AG08396 (cell line): ENCODE measurements at regions not wholly inside any gene's neighbourhood (a gene's known extent, or its start where the extent isn't known, plus 50 kb on each side); places are given as distances from the start of the nearest gene placed in this dataset.
A peak's percentile ranks its signal among the peaks of the same experiment; 100 is the strongest.

ENCODE experiments used
- DNase-seq: peaks from one replicate; pipeline ENCODE4 v3.0.0; 2012; ENCODE audit warnings: low spot score, mixed read lengths

- no peak for DNase-seq
These were observed 51.0 kb upstream of the TNC start for GRCh38 chr9:115169003-115169402.

DNA sequence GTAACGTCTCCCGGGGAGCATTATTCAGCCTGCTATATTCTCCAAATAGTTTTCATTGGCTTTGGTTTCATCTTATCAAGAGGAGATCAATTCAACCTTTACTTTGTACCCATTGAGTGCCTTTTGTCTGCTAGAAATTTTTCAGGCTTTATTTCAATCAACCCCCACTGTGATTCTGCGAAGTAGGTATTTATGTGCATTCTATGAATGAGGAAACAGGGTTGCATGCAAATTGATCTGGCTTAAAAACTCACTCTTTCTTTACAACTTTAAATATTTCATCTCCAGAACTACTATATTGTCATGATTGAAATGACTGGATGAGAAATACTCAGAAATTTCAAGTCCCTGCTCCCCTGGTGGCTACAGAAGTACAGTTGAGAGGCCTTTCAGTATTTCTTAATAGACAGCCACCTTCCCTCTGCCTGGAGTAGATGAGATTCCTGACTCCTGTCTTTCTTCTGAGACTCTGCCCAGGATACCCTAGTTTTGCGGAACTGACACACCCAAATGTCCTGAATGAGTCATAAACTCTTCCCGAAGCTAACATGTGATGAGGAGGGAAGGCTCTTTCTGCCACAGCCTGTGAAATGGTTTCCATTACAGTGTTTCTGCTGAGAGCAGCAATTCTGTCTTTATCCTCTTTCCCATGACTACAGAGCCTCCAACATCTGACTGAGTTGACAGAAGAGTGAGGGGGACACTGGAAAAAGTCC lies 52.6 kb upstream of the TNC start:
- no peak for DNase-seq

DNA sequence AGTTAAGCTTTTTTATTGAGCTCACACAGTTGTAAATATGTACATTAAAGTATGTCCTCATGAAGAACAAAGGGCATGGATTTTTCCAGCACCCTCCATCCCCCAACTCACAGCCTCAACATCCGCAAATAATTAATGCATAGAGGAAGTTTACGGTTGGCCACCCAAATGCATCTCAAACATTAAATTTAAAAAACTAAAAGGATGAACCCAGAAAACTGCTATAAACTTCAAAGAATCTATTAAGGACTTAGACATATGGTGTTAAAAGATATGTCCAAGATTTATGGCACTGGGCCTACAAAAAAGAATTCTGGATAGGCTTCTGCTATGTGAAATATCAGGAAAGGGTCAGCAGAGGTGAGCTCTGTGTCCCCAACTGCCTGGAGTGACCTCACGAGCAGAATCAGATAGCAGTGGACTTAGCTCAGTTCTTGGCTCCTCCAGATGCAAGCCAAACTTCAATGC lies 54.0 kb upstream of the TNC start:
- no peak for DNase-seq

- DNase-seq: no peak
These were observed 64.3 kb upstream of the TNC start for GRCh38 chr9:115182264-115182663.

DNA sequence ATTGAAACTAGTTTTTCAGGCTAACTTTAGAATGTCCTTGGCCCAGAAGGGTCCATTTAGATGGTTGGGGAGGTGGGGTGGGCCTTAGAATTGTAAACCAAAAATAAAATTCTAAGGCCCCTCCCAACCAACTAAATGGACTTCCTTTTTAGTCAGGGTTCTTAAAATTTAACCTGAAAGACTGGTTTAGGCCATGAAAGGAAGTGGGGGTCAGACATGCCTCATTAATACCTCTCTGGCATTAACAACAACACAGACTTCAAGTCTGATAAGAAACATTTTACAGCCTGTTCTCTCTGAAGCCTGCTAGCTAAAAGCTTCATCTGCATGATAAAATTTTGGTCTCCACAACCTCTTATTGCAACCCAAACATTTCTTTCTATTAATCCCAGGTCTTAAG lies 65.5 kb upstream of the TNC start:
- no peak for DNase-seq

- DNase-seq: no peak
These were observed 71.7 kb upstream of the TNC start for GRCh38 chr9:115189686-115190085.

GRCh38 chr9:115191667-115192066 lies 73.7 kb upstream of the TNC start:
- DNase-seq: no peak

DNA sequence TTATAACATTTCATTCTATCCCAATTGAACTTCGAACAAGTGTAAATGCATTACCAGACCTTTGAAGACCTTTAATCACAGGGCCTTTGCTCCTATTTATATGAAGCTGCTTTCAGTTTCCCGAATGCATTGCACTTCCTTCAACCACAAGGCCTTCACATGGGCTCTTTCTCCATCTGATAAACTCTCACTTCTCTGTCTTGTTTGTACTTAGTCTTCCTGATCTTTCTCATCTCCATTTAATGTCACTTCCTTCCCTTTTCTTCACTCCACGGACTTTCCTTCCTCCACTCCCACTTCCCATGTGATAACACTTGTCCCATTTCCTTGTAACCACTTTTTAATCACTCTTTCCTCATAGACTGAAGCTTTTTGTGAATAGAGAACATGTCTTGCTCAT lies 74.3 kb upstream of the TNC start:
- DNase-seq: no peak

- no peak for DNase-seq
These were observed 75.0 kb upstream of the TNC start for GRCh38 chr9:115192835-115193525.

DNA sequence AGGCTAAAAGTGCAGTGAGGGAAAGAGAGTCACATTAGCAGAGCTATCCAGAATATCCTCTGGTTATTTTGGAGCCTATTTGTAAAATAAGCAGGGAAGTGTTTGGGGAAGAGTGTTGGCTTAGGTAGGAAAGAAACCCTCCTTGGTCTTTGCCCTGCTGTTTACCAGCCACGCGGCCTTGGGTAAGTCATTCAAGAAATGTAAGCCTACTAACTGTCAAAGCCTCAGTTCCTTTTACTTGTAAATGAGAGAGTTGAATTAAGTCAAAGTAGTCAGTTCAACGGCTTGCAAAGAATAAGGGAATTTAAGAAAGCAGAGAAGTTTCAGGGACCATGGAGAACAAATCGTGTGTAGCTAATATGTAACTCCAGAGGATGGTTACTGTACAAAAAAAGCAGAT lies 75.8 kb upstream of the TNC start:
- DNase-seq: no peak

GRCh38 chr9:115194216-115194615 lies 76.3 kb upstream of the TNC start:
- no peak for DNase-seq

DNA sequence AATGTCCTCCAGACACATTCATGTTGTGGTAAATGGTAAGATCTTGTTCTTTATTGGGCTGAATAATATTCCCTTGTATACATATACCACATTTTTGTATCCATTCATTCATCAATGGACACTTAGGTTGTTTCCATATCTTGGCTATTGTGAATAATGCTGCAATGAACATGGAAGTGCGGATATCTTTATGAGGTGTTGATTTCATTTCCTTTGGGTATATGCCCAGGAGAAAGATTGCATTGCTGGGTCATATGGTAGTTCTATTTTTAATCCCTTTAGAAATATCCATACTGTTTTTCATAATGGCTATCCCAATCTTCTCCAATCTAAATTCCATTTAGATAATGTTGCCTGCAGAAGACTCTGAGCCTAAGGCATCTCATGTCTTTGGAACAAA lies 78.0 kb upstream of the TNC start:
- no peak for DNase-seq

DNA sequence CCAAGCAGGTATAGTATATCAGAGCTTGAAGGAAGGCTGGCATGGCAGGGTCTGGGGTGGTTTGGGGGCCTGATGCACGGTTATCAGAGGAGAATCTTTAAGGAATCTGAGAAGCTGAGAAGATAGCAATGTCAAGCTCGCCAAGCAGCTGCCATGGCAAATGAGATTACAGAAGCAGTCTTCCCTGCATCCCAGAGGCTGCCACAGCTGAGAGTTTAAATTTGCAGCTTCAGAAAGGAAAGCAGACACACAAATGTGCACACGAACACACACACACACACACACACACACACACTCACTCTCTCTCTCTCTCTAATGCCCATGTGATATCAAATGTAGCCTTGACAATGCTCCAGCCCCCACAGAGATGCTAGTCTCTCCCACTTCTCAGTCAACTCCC lies 79.0 kb upstream of the TNC start:
- DNase-seq: no peak

- DNase-seq: peak; percentile 47
These were observed 80.0 kb upstream of the TNC start for GRCh38 chr9:115198001-115198400.

GRCh38 chr9:115200711-115201505 lies 83.0 kb upstream of the TNC start:
- DNase-seq: no peak

DNA sequence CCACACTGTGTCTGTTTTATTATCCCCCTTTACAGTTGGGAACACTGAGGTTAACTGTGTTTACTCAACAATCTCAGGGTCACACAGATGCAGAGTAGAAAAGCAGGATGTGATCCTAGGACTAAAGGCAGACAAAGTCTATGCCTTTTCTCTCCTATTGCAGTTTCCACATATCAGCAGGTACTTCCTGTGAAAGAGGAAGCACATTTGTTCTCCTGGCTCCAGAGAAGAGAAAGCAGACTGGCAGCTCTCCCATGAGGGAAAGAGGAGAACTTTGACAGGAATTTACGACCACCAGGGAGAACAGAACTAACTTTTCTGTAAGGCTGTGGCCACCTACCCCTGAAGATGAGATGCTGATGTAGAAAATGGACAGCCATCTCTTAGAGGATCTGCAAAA lies 84.2 kb upstream of the TNC start:
- no peak for DNase-seq

- peak; percentile 54 for DNase-seq
These were observed 85.2 kb upstream of the TNC start for GRCh38 chr9:115202960-115203751.

DNA sequence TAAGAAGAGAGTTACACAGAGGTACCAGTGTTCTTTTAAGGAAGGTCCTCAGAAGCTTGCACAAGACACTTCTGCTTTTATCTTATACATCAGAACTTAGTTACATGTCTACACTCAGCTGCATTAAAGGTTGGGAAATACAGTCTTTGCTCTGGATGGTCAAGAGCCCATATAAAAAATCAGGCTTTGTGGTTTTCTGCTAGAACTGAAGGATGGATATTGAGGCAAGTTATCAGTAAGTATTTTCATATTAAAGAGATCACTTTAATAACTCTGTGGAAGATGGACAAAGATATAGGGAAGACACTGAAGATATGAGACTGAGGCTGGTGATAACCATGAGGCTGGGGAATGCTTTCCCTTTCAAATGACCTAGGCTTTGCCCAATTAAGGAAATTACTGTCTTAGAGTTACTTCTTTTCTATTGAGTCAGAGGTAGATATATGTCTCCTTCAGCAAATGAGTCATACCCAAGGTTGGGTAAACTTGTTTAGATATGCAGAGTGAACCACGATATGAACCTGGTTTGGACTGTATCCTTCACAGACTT lies 87.0 kb upstream of the TNC start:
- DNase-seq: peak; percentile 36

DNA sequence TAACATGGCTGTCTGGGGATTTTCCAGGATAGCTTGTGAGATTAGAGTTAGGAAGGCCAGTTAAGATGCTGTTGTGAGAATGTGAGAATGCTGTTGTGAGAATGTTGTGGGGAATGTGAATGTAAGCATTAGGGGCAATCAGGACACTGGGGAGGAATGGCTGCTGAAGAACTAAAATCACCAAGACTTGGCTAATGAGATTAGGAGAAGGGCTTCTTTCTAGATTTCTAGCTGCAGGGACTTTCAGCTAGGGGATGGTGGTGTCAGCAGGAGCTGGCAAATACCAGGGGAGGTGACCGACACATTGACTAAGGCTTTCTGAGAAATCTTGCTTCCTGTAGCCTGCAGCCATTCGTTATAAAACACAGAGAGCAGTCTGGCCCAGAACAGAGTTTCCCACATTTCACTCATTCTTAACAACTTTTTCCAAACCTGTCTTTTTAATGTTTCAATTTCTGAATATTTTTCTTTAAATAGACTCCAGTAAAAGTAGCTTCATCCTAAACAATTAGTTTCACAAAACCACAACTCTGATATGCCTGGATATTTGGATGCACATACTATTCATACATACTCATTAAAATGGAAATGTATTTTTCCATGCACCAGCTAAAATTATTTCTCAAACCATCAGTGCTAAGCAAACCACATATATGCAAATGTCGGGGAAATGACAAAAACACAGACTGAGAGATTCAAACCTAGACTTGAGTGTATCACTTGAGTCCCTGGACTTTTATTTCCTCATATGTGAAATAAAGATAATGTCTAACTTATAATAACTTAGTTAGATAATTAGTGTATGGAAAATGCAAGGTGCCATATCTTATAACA lies 89.3 kb upstream of the TNC start:
- no peak for DNase-seq

GRCh38 chr9:115208501-115208900 lies 90.5 kb upstream of the TNC start:
- DNase-seq: no peak
